ENCODE measurements at regions not wholly inside any gene's neighbourhood (a gene's known extent, or its start where the extent isn't known, plus 50 kb on each side); places are given as distances from the start of the nearest gene placed in this dataset.
A peak's percentile ranks its signal among the peaks of the same experiment; 100 is the strongest.

DNA sequence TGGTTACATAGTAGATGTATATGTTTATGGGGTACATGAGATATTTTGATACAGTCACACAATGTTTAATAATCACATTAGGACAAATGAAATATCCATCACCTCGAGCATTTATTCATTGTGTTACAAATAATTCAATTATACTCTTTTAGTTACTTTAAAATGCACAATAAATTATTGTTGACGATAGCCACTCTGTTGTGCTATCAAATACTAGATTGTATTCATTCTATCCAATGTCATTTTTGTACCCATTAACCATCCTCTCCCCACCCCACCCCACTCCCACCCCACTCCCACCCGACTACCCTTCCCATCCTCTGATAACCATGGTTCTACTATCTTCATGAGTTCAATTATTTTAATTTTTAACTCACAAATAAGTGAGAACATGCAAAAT is 585.4 kb downstream of the CDH26 start:
- Mint-ChIP-seq H3K36me3 (ENCODE audit: low read depth) (no peaks in the 10 kb centered on the region), H3K4me1 (no peaks in the 10 kb centered on the region), H3K4me3 (no peak overlapping the region), H3K9me3 (no peaks in the 10 kb centered on the region), H3K27ac (no peak overlapping the region), H3K27me3 (peaks cover 3% of the 10 kb centered on the region)
- no peak for DNase-seq
- intact Hi-C loops (cut with micrococcal nuclease), result no loop called here

- Mint-ChIP-seq H3K27me3 (no peaks in the 10 kb centered on the region), H3K27ac (no peak overlapping the region), H3K36me3 (ENCODE audit: low read depth) (no peaks in the 10 kb centered on the region), H3K9me3 (no peaks in the 10 kb centered on the region), H3K4me1 (no peaks in the 10 kb centered on the region), H3K4me3 (no peak overlapping the region)
- no peak for DNase-seq
- intact Hi-C loops (cut with micrococcal nuclease), result no loop called here
Measured at GRCh38 chr20:60553095-60553494, 594.9 kb downstream of the CDH26 start.

DNA sequence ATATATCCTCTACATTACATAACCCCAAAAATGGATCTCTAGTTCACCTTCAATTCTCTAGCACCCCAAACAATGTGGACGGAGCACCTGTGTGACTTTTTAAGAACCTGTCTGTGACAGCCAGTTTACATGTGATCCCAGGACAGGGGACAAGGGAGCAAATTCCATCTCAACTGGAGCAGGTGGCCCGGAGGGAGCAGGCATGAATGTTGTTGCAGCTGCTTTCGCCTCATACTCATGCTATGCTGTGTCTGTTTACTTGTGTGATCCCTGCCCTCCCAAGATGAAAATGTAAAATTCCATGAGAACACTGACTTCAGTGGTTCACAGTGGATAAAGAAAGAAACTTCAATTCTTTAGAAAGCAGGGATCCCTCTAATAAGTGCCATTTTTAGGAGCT is 600.3 kb downstream of the CDH26 start:
- no peaks in the 10 kb centered on the region for H3K4me1 Mint-ChIP-seq
- H3K27me3 Mint-ChIP-seq, result no peaks in the 10 kb centered on the region
- DNase-seq, result peak; percentile 20
- H3K4me3 Mint-ChIP-seq, result no peak overlapping the region
- no peaks in the 10 kb centered on the region for H3K36me3 Mint-ChIP-seq (ENCODE audit: low read depth)
- H3K9me3 Mint-ChIP-seq, result no peaks in the 10 kb centered on the region
- H3K27ac Mint-ChIP-seq, result no peak overlapping the region
- intact Hi-C loops (cut with micrococcal nuclease), result no loop called here

GRCh38 chr20:60559462-60559861 is 601.2 kb downstream of the CDH26 start:
- Mint-ChIP-seq H3K27me3 (no peaks in the 10 kb centered on the region), H3K4me1 (no peaks in the 10 kb centered on the region), H3K9me3 (no peaks in the 10 kb centered on the region), H3K36me3 (ENCODE audit: low read depth) (no peaks in the 10 kb centered on the region), H3K27ac (no peak overlapping the region), H3K4me3 (no peak overlapping the region)
- DNase-seq, result peak; percentile 28
- intact Hi-C loops (cut with micrococcal nuclease), result no loop called here

- intact Hi-C loops (cut with micrococcal nuclease), result no loop called here
- H3K9me3 Mint-ChIP-seq, result no peaks in the 10 kb centered on the region
- peak; percentile 31 for DNase-seq
- no peaks in the 10 kb centered on the region for H3K36me3 Mint-ChIP-seq (ENCODE audit: low read depth)
- H3K27me3 Mint-ChIP-seq, result no peaks in the 10 kb centered on the region
- H3K27ac Mint-ChIP-seq, result no peak overlapping the region
- no peaks in the 10 kb centered on the region for H3K4me1 Mint-ChIP-seq
- no peak overlapping the region for H3K4me3 Mint-ChIP-seq
Measured at GRCh38 chr20:60561052-60561451, 602.8 kb downstream of the CDH26 start.

GRCh38 chr20:60565083-60565482 is 606.9 kb downstream of the CDH26 start:
- Mint-ChIP-seq H3K4me3 (no peak overlapping the region), H3K9me3 (no peaks in the 10 kb centered on the region), H3K27ac (no peak overlapping the region), H3K4me1 (no peaks in the 10 kb centered on the region), H3K27me3 (no peaks in the 10 kb centered on the region), H3K36me3 (ENCODE audit: low read depth) (no peaks in the 10 kb centered on the region)
- intact Hi-C loops (cut with micrococcal nuclease), result no loop called here
- peak; percentile 28 for DNase-seq

GRCh38 chr20:60565551-60565950 is 607.3 kb downstream of the CDH26 start:
- Mint-ChIP-seq H3K36me3 (ENCODE audit: low read depth) (no peaks in the 10 kb centered on the region), H3K9me3 (no peaks in the 10 kb centered on the region), H3K27ac (no peak overlapping the region), H3K4me3 (no peak overlapping the region), H3K27me3 (no peaks in the 10 kb centered on the region), H3K4me1 (no peaks in the 10 kb centered on the region)
- DNase-seq, result peak; percentile 8
- intact Hi-C loops (cut with micrococcal nuclease), result no loop called here

- no peaks in the 10 kb centered on the region for H3K9me3 Mint-ChIP-seq
- intact Hi-C loops (cut with micrococcal nuclease), result no loop called here
- no peak for DNase-seq
- H3K27me3 Mint-ChIP-seq, result no peaks in the 10 kb centered on the region
- H3K36me3 Mint-ChIP-seq (ENCODE audit: low read depth), result no peaks in the 10 kb centered on the region
- H3K27ac Mint-ChIP-seq, result no peak overlapping the region
- no peaks in the 10 kb centered on the region for H3K4me1 Mint-ChIP-seq
- H3K4me3 Mint-ChIP-seq, result no peak overlapping the region
Measured at GRCh38 chr20:60569116-60569515, 610.9 kb downstream of the CDH26 start.

- intact Hi-C loops (cut with micrococcal nuclease), result no loop called here
- H3K27ac Mint-ChIP-seq, result no peak overlapping the region
- H3K9me3 Mint-ChIP-seq, result no peaks in the 10 kb centered on the region
- DNase-seq, result no peak
- no peaks in the 10 kb centered on the region for H3K4me1 Mint-ChIP-seq
- no peaks in the 10 kb centered on the region for H3K36me3 Mint-ChIP-seq (ENCODE audit: low read depth)
- no peak overlapping the region for H3K4me3 Mint-ChIP-seq
- no peaks in the 10 kb centered on the region for H3K27me3 Mint-ChIP-seq
Measured at GRCh38 chr20:60570481-60571277, 612.5 kb downstream of the CDH26 start.

DNA sequence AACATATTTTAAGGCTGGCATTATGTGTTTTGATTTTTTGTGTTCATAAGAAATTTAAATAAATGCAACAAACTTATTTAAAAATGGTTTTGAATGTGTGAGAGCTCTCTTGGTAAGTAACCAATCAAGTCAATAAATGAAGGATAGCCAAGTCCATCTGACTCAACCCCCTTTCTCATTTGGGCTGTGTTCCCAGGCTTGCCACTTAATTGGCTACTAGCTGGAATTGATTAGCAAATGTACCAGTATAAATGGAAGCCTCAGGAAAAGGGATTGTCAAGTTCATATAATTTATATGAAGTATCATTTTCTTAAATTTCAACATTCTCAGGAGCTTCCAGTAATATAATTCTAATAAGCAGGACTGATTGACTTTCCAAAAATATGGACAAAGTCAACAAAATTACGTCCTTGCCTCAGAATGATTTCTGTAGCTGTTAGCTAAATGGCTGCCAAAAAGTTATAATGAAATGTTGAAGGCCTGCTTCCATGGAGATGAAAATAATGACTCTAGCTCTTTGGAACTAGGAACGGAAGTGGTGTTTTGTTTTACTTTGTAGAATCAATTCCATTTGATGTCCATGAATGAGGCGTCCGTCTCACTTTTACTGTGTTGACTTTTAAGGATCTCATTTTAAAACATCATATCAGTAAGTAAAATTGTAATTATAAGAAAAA is 614.9 kb downstream of the CDH26 start:
- no peak for DNase-seq
- Mint-ChIP-seq H3K27ac (no peak overlapping the region), H3K4me3 (no peak overlapping the region), H3K9me3 (no peaks in the 10 kb centered on the region), H3K27me3 (no peaks in the 10 kb centered on the region), H3K4me1 (no peaks in the 10 kb centered on the region), H3K36me3 (ENCODE audit: low read depth) (no peaks in the 10 kb centered on the region)
- intact Hi-C loops (cut with micrococcal nuclease), result no loop called here

DNA sequence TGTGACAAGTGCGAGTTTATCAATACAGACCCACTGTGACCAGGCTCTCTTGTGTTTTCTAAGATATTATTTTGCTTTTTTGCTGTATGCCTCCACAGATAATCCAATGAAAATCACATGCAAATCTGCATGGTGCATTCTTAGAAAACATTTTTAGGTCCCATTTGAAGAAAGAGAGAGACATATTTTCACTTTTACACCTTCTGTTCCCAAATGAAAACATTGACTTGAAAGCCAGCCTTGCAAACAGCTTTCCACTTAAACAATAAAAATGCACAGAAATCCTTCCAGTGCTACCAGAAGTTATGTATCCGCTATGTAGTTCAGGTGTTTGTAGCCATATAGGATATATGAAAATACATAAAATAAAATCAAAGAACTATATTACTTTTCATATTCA is 618.0 kb downstream of the CDH26 start:
- Mint-ChIP-seq H3K27me3 (no peaks in the 10 kb centered on the region), H3K36me3 (ENCODE audit: low read depth) (no peaks in the 10 kb centered on the region), H3K4me3 (no peak overlapping the region)

GRCh38 chr20:60579941-60580515 is 621.8 kb downstream of the CDH26 start:
- intact Hi-C loops (cut with micrococcal nuclease), result no loop called here
- no peaks in the 10 kb centered on the region for H3K27me3 Mint-ChIP-seq
- H3K4me1 Mint-ChIP-seq, result no peaks in the 10 kb centered on the region

More for the DNA sequence above, 618.0 kb downstream of the CDH26 start:
- Mint-ChIP-seq H3K27ac (no peak overlapping the region), H3K9me3 (no peaks in the 10 kb centered on the region), H3K4me1 (no peaks in the 10 kb centered on the region)
- intact Hi-C loops (cut with micrococcal nuclease), result no loop called here
- DNase-seq, result no peak

DNA sequence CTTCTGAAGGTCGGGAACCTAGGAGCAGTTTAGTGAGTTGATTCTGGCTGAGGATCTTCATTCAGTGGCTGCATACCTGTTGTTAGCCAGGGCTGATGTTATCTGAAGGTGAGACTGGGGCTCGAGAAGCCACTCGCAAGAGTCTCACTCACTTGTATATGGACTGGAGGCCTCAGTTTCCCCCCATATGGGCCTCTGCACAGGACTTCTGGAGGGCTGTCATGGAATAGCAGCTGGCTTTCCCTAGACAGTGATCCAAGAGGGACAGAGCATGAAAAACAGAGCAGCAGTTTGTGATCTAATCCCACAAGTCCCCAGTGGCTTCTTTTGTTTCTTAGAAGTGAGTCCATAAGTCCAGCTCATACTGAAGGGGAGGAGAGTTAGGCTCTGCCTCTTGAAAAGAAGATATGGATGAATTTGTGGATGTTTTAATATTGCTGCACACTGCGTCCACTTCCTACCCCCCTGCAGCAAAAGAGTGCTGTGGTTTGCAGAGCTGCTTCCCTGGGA is 623.4 kb downstream of the CDH26 start:
- Mint-ChIP-seq H3K27me3 (no peaks in the 10 kb centered on the region), H3K27ac (no peak overlapping the region)

More at GRCh38 chr20:60579941-60580515, 621.8 kb downstream of the CDH26 start:
- H3K9me3 Mint-ChIP-seq, result no peaks in the 10 kb centered on the region
- H3K36me3 Mint-ChIP-seq (ENCODE audit: low read depth), result no peaks in the 10 kb centered on the region
- H3K4me3 Mint-ChIP-seq, result no peak overlapping the region
- DNase-seq, result no peak
- no peak overlapping the region for H3K27ac Mint-ChIP-seq

DNA sequence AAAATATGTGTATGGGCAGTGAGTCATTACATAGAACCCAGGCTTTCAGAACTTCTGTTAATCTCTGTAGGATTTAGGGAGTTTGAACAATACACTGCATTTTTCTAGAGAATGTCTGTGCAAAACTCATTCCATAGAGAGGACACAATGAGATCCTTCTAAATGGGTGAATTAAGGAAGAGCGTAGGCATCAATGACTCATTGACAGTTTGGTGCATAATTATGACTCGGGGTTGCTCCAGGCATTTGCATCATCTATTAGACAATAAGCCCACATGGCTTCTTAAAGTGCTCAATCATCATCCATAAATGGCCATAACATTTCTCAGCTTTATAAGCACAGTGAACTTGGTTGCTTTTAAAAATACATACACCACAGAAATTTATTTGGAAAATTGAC is 625.5 kb downstream of the CDH26 start:
- H3K4me3 Mint-ChIP-seq, result no peak overlapping the region
- no peaks in the 10 kb centered on the region for H3K4me1 Mint-ChIP-seq
- H3K36me3 Mint-ChIP-seq (ENCODE audit: low read depth), result no peaks in the 10 kb centered on the region
- no peak for DNase-seq
- H3K9me3 Mint-ChIP-seq, result no peaks in the 10 kb centered on the region
- no peak overlapping the region for H3K27ac Mint-ChIP-seq
- H3K27me3 Mint-ChIP-seq, result no peaks in the 10 kb centered on the region
- intact Hi-C loops (cut with micrococcal nuclease), result no loop called here

More for the DNA sequence above, 623.4 kb downstream of the CDH26 start:
- Mint-ChIP-seq H3K36me3 (ENCODE audit: low read depth) (no peaks in the 10 kb centered on the region), H3K9me3 (no peaks in the 10 kb centered on the region), H3K4me1 (no peaks in the 10 kb centered on the region), H3K4me3 (no peak overlapping the region)
- intact Hi-C loops (cut with micrococcal nuclease), result no loop called here
- no peak for DNase-seq
